IPS-18a (cell line): ENCODE measurements at regions not wholly inside any gene's neighbourhood (a gene's known extent, or its start where the extent isn't known, plus 50 kb on each side); places are given as distances from the start of the nearest gene placed in this dataset.

ENCODE experiments used
- H3K27ac ChIP-seq: one replicate; pipeline ENCODE4 v1.5.1; 2013; ENCODE audit warnings: low read length
- H3K27me3 ChIP-seq: one replicate; pipeline ENCODE4 v1.6.1; 2013; ENCODE audit warnings: mild to moderate bottlenecking, low read length; ENCODE audit not compliant: control insufficient read depth, insufficient read depth
- H3K36me3 ChIP-seq: one replicate; pipeline ENCODE4 v1.6.1; 2013; ENCODE audit warnings: low read depth, low read length; ENCODE audit not compliant: control insufficient read depth
- H3K4me1 ChIP-seq: one replicate; pipeline ENCODE4 v1.6.1; 2013; ENCODE audit warnings: low read depth, low read length; ENCODE audit not compliant: control insufficient read depth
- H3K4me3 ChIP-seq: one replicate; pipeline ENCODE4 v1.5.1; 2013; ENCODE audit warnings: low read length
- H3K9ac ChIP-seq: one replicate; pipeline ENCODE4 v1.6.1; 2013; ENCODE audit warnings: mild to moderate bottlenecking, low read length, moderate library complexity
- H3K9me3 ChIP-seq: one replicate; pipeline ENCODE4 v1.6.1; 2013; ENCODE audit warnings: low read depth, low read length; ENCODE audit not compliant: control insufficient read depth

DNA sequence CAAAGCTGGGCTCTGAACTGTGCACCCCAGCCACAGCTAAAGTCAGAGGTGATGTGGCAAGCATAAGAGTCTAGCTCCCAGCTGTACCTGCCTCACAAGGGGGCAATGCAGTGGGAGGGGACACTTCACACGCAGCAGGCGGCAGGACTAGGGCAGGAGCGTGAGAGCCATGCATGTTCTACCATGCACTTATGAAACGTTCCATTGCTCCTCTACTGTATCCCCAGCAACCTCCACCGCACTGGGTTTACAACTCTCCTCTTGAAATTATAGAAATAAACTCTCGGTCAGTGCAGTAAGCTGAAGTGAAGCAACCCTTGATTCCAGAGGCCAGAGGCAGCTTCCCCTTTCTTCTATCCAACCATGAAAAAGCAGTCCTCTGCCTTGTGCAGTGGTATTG, 298.6 kb upstream of the STT3B start:
- Histone ChIP-seq H3K27me3 (no peaks in the 10 kb centered on the region), H3K36me3 (no peaks in the 10 kb centered on the region), H3K9me3 (no peaks in the 10 kb centered on the region), H3K27ac (no peak overlapping the region), H3K4me1 (peaks cover 4% of the 10 kb centered on the region), H3K4me3 (no peak overlapping the region), H3K9ac (no peak overlapping the region)

DNA sequence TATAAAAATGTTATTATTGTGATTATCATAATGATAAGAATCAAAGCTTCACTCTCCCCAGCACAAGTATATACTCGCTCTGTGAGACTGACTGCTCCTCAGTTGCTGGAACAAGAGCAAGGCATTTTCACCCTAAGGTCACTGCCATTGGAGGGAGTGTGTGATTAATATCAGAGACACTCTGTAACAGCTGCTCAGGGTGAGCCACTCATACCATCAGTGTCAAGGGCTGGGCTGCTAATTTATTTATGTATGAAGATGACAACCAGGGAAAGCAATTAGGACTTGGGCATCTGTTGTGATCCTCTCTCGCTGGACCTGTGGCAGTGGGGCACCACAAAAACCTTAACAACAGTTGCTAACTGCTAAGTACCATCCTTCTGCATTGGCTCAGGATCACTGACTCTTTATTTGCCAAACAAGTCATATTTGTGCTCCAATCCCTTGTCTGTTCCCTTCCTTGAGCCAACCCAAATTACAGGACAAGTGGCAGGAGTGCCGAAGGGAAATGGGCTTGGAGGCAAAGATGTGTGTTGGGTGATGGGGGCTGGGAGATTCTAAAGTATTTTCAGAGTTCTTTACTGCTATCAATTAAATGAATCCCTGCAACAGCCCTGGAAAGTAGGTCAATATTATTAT, 297.5 kb upstream of the STT3B start:
- Histone ChIP-seq H3K9me3 (no peaks in the 10 kb centered on the region), H3K9ac (no peak overlapping the region), H3K27me3 (no peaks in the 10 kb centered on the region), H3K4me3 (no peak overlapping the region), H3K36me3 (no peaks in the 10 kb centered on the region), H3K4me1 (peaks cover 4% of the 10 kb centered on the region), H3K27ac (no peak overlapping the region)

DNA sequence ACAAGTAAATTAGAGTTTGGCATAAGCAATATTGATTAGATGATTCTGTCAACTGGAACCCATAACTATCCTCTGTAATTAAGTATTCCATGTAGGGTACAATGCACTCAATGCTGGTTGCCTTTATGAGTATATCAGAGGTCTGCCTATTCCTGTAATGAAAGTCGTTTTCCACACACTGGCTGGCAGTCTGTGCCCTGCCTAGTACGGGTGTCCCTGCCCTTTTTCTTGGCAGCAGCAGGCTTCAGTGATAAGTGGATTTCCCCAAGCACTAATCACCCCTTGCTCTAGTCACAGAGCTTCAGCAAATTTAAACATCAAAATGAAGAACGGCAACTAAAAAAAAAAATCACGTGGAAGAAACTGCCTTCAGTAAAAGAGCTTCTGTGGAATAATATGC, 294.8 kb upstream of the STT3B start:
- H3K4me1 ChIP-seq = peaks cover 13% of the 10 kb centered on the region
- H3K9me3 ChIP-seq = no peaks in the 10 kb centered on the region
- no peak overlapping the region for H3K27ac ChIP-seq
- no peak overlapping the region for H3K9ac ChIP-seq
- H3K27me3 ChIP-seq = no peaks in the 10 kb centered on the region
- H3K36me3 ChIP-seq = no peaks in the 10 kb centered on the region
- H3K4me3 ChIP-seq = no peak overlapping the region

DNA sequence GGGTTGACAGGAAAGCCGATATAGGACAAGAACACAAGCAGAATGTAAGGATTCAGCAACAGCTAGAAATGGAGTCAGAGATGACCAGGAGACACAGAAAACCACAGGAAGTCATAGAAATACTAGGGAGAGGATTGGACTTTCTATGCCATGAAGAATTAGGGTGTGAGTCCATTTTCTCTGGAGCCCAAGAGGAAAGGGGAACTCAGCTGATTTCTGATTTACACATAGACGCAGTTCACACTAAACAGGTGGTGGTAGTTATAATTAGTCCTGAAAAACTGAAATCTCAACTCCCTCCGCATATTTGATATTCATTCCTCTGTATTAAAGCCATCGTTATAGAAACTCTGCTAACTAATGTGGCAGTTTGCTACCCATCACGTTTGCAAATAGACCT, 292.7 kb upstream of the STT3B start:
- no peak overlapping the region for H3K4me3 ChIP-seq
- no peaks in the 10 kb centered on the region for H3K9me3 ChIP-seq
- peaks cover 13% of the 10 kb centered on the region for H3K4me1 ChIP-seq
- H3K36me3 ChIP-seq = no peaks in the 10 kb centered on the region
- no peak overlapping the region for H3K27ac ChIP-seq
- no peaks in the 10 kb centered on the region for H3K27me3 ChIP-seq
- H3K9ac ChIP-seq = no peak overlapping the region

DNA sequence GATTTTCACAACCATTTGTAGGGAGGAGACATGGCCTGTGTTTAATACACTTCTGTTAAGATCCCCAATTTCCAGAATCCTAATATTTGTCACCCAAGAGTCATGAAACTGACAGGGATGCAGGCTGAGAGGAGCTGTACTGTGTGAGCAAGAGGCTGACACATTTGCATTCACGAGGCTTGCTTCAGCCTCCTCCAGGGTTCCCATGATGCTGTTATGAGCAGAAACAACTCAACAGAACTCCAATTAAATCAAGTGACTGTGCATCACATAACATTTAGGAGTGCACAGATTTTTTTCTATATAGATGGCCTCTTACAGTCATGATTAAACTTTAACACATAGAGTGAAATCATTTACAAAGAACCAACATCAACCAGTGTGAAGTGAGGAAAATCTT, 292.3 kb upstream of the STT3B start:
- no peaks in the 10 kb centered on the region for H3K27me3 ChIP-seq
- H3K4me3 ChIP-seq = no peak overlapping the region
- H3K36me3 ChIP-seq = no peaks in the 10 kb centered on the region
- H3K9ac ChIP-seq = no peak overlapping the region
- no peak overlapping the region for H3K27ac ChIP-seq
- H3K9me3 ChIP-seq = no peaks in the 10 kb centered on the region
- peaks cover 13% of the 10 kb centered on the region for H3K4me1 ChIP-seq

DNA sequence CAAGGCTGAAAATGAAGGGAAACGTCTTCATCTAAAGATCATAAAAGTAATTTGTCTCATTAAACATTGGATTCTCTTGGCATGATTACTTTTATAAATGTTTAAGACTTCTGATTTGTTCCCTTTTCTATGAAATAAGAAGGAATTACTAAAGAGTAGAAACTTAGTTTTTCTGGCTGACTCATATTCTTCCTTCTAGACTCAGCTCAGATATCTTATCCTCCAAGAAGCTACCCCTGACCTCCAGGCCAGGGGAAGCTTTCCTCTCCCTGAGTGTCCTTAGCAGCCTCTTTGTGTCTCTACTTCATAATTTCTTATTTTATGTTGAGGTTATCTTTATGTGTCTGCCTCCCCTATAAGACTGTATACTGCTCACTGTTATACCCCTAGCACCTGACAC, 291.9 kb upstream of the STT3B start:
- peaks cover 13% of the 10 kb centered on the region for H3K4me1 ChIP-seq
- H3K9ac ChIP-seq = no peak overlapping the region

DNA sequence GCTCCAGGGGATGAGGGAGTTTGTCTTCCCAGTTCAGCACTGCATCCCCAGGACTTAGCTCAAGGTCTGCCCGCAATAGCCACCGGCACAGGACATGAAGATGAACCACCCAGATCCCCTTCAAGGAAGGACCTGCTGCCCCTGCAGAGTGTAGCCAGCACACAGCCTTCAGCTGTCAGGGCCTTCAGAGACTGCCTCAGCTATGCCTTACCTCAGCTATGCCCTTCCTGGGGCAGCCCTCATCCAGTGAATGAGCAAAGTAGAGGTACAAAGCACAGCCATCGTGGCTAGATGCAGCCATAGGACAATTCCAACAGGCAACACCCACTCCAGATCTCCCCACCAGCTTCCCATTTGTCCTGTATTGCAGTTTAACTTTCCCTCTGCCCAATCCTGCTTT, 291.2 kb upstream of the STT3B start:
- Histone ChIP-seq H3K9ac (no peak overlapping the region), H3K27ac (no peak overlapping the region), H3K4me1 (peaks cover 13% of the 10 kb centered on the region), H3K27me3 (no peaks in the 10 kb centered on the region), H3K36me3 (no peaks in the 10 kb centered on the region), H3K4me3 (no peak overlapping the region), H3K9me3 (no peaks in the 10 kb centered on the region)

More for the DNA sequence above, 291.9 kb upstream of the STT3B start:
- no peaks in the 10 kb centered on the region for H3K36me3 ChIP-seq
- H3K27me3 ChIP-seq = no peaks in the 10 kb centered on the region
- H3K27ac ChIP-seq = no peak overlapping the region
- H3K9me3 ChIP-seq = no peaks in the 10 kb centered on the region
- no peak overlapping the region for H3K4me3 ChIP-seq

DNA sequence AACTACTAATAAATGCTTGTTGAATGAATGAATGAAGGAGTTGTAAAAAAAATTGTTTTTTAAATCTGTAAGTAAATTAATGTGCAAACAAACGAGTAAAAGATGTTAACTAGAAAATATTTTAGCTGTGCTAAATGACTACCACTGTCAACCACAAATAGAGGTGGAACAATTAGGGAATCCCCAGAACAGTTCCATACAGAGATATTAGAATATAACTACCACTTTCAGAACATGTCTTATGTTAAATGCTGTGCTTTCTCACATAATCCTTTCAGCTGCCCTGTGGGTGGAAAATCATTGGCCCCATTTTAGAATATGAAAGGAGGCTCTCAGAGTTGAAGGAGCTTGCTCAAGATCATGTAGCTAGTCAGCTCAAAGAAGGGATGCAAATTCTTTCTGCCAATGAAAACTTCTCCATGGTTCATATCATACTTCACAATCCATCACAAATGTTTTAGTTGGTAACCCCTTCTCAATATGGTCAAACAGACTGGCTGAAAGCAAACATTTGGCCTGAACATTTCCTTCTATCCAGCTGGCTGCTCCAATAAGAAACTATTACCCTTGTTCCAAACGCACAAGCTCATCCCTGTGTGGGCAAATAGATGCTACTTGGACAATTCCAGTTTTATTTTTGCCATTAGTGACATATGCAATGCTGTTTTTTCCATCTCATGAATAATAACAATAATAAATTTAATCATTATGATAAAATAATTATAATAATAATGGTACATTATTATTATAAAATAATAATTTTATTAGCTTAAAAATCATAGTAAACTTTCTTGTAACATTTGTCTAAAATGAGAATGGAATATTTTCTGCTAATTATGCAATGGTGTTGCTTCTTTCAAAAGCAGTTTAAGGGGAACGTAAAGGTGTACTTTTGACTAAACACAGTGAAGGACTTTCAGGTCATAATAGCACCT, 290.4 kb upstream of the STT3B start:
- Histone ChIP-seq H3K27ac (no peak overlapping the region), H3K36me3 (no peaks in the 10 kb centered on the region), H3K4me1 (peaks cover 13% of the 10 kb centered on the region), H3K27me3 (no peaks in the 10 kb centered on the region), H3K9me3 (no peaks in the 10 kb centered on the region), H3K4me3 (no peak overlapping the region), H3K9ac (no peak overlapping the region)

DNA sequence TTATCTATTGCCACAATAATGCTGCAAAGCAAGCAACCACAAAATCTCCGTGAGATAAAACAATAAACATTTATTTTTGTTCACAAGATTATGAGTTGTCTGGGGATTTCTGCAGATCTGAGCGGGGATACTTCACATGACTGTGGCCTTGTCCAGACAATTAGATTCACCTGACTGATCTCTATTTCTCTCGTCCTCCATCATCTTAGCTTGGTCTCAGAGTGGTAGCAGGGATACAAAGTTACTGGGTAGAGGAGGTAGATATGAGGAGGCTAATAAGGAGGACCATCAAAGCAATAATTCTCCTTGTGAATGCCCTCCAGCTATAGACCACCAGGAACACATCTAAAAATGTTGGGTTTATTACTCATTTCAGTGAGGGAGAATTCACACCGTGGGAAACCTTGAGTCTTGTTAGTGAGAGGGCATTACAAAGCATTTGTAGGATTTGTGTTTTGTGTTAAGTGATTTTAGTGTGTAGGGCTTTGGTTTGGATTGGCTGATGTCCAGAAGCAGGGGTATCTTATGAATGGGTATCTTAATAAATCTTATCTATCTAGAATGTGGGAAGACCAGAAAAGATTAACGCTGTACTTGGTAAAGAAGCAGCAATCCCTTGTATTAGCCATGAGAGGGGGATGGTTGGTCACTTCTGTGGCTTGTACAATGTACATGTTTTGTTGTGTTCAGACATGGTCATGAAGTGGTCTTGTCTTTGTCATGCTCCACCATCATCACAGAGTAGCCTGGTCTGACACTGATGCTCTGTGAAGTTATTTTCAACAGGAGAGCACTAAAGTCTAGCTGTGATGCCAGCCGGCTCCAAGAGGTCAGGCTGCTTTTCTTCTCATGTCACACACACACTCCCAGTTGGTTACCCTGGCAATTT, 287.6 kb upstream of the STT3B start:
- H3K9me3 ChIP-seq = no peaks in the 10 kb centered on the region
- H3K27ac ChIP-seq = no peak overlapping the region
- H3K4me1 ChIP-seq = peaks cover 15% of the 10 kb centered on the region
- no peak overlapping the region for H3K9ac ChIP-seq
- H3K36me3 ChIP-seq = no peaks in the 10 kb centered on the region
- H3K4me3 ChIP-seq = no peak overlapping the region
- H3K27me3 ChIP-seq = no peaks in the 10 kb centered on the region

DNA sequence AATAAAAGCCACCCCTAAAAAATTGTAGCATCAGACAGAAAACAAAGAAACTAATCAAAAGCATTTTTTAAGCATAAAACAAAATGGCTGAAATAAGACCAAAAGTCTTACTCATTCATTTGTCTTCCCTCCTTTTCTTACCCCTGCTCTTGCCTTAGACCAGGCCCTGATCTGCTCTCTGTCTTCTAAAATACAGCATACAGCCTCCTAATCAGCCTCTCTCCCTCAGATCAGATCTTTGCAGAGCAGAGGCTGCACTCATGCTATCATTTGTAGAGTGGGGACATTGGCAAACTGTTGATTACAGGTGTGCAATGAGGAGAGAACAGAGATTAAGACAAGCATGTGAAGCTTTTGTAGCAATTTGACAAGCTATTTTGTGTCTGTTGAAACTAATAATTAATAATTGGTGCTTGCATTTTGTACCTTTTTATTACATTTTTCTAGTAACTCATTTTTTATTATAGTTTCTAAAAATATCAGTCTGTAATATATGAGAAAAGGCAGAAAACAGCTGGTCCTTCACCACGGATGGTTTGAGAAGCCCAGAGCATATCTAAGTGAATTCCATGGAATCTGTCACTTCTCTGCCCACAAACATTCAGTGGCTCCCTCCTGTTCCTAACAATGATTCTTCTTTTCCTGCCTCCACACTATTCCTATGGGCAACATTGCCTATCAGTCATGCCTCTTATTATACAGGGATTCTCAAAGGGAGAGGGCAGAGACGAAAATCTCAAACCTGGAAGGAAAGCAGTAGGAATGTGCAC, 286.2 kb upstream of the STT3B start:
- no peaks in the 10 kb centered on the region for H3K36me3 ChIP-seq
- no peak overlapping the region for H3K27ac ChIP-seq
- no peak overlapping the region for H3K9ac ChIP-seq
- no peak overlapping the region for H3K4me3 ChIP-seq
- H3K9me3 ChIP-seq = no peaks in the 10 kb centered on the region
- no peaks in the 10 kb centered on the region for H3K27me3 ChIP-seq
- H3K4me1 ChIP-seq = peaks cover 15% of the 10 kb centered on the region

DNA sequence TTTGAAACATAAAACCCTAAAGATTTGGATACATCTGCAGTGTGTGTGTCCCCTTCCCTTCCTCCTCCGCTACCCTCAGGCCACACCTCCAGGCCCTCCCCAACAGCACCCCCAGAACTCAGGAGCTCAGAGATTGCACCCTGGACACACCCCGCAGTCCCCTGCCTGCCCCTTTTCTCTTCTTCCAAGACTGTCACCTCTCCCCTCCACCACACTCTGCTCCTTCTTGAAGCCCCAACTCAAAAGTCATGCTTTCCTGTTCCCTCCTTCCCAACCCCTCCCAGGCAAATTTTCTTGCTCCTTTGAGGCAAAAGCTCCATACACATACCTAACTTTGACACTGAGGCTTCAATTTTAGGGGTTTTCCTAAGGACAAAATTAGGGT, 285.7 kb upstream of the STT3B start:
- peaks cover 10% of the 10 kb centered on the region for H3K4me1 ChIP-seq
- no peak overlapping the region for H3K27ac ChIP-seq
- H3K9ac ChIP-seq = no peak overlapping the region
- no peaks in the 10 kb centered on the region for H3K27me3 ChIP-seq
- H3K9me3 ChIP-seq = no peaks in the 10 kb centered on the region
- H3K4me3 ChIP-seq = no peak overlapping the region
- H3K36me3 ChIP-seq = no peaks in the 10 kb centered on the region
